NCI-H774 (cell line): ENCODE measurements at regions not wholly inside any gene's neighbourhood (a gene's known extent, or its start where the extent isn't known, plus 50 kb on each side); places are given as distances from the start of the nearest gene placed in this dataset.
"Not testable (repeated sequence)": the region's sequence is repeated elsewhere in the genome, so short reads cannot be mapped to it uniquely, and the experiment has no call there.

Source experiments
- DNase-seq: peaks from one replicate; lab custom pipeline; 2025; lab: John Stamatoyannopoulos, UW

- no peak for DNase-seq
These were observed 57.6 kb downstream of the JRKL start for GRCh38 chr11:96447208-96448110.

GRCh38 chr11:96448225-96448624 is 58.4 kb downstream of the JRKL start:
- no peak for DNase-seq

- no peak for DNase-seq
These were observed 66.3 kb downstream of the JRKL start for GRCh38 chr11:96456111-96456510.

GRCh38 chr11:96459751-96460150 is 69.9 kb downstream of the JRKL start:
- DNase-seq, result no peak

GRCh38 chr11:96461871-96462270 is 72.1 kb downstream of the JRKL start:
- no peak for DNase-seq

- DNase-seq, result peak; percentile 79
These were observed 75.0 kb downstream of the JRKL start for GRCh38 chr11:96464700-96465307.

- DNase-seq, result no peak
These were observed 75.7 kb downstream of the JRKL start for GRCh38 chr11:96465512-96465911.

- DNase-seq, result no peak
These were observed 76.8 kb downstream of the JRKL start for GRCh38 chr11:96466607-96467006.

GRCh38 chr11:96469776-96470175 is 80.0 kb downstream of the JRKL start:
- DNase-seq, result no peak

- no peak for DNase-seq
These were observed 80.7 kb downstream of the JRKL start for GRCh38 chr11:96470521-96470920.

- no peak for DNase-seq
These were observed 82.3 kb downstream of the JRKL start for GRCh38 chr11:96472085-96472484.

GRCh38 chr11:96474263-96474662 is 84.5 kb downstream of the JRKL start:
- no peak for DNase-seq

- DNase-seq, result no peak
These were observed 91.4 kb downstream of the JRKL start for GRCh38 chr11:96481204-96481603.

- no peak for DNase-seq
These were observed 92.0 kb downstream of the JRKL start for GRCh38 chr11:96481771-96482170.

GRCh38 chr11:96482193-96482592 is 92.4 kb downstream of the JRKL start:
- no peak for DNase-seq

- DNase-seq, result no peak
These were observed 93.7 kb downstream of the JRKL start for GRCh38 chr11:96483374-96483955.

GRCh38 chr11:96484361-96484760 is 94.5 kb downstream of the JRKL start:
- DNase-seq, result no peak

- DNase-seq, result peak; percentile 46
These were observed 97.2 kb downstream of the JRKL start for GRCh38 chr11:96486890-96487611.

GRCh38 chr11:96488911-96489310 is 99.1 kb downstream of the JRKL start:
- not testable (repeated sequence) for DNase-seq

GRCh38 chr11:96500440-96500839 is 110.6 kb downstream of the JRKL start:
- DNase-seq, result no peak

- no peak for DNase-seq
These were observed 116.2 kb downstream of the JRKL start for GRCh38 chr11:96506041-96506440.

- no peak for DNase-seq
These were observed 117.1 kb downstream of the JRKL start for GRCh38 chr11:96506953-96507354.
